CD4-positive, alpha-beta T cell treated with Interleukin-15 for 1 hour (primary cell): ENCODE measurements at regions not wholly inside any gene's neighbourhood (a gene's known extent, or its start where the extent isn't known, plus 50 kb on each side); places are given as distances from the start of the nearest gene placed in this dataset.
"Not testable (repeated sequence)": the region's sequence is repeated elsewhere in the genome, so short reads cannot be mapped to it uniquely, and the experiment has no call there.

Experiments used
- DNase-seq: peaks from one replicate; pipeline ENCODE4 v3.0.0-alpha.2; 2020

GRCh38 chr7:29619111-29619510 is 55.5 kb downstream of the PRR15 start:
- no peak for DNase-seq

DNA sequence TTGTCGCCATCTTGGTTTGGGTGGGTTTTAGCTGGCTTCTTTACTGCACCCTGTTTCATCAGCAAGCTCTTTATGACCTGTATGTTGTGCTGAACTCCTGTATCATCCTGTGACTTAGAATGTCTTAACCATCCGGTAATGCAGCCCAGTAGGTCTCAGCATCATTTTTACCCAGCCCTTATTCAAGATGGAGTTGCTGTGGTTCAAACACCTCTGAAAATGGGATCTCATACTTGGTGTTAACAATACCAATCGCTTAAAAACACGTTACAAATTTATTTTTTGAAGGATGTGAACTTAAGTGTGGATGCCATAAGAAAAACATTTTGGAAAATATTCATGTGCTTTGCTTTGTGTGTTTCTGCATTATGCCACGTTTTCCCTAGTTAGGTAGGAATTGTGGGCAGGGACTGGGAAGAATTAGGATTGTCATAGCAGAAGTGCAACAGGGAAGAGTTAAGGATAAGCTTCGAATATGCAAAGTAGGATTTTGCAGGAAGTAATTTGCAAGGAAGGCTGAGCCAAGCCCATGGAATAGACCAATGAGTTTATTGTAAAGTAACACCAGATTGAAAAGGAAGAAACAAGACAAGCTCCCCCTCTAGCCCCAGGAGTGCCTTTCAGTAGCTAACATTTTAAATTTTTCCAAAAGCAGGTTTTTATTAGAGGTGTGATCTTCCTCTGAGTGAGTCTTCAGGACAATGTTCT is 56.4 kb downstream of the PRR15 start:
- no peak for DNase-seq

DNA sequence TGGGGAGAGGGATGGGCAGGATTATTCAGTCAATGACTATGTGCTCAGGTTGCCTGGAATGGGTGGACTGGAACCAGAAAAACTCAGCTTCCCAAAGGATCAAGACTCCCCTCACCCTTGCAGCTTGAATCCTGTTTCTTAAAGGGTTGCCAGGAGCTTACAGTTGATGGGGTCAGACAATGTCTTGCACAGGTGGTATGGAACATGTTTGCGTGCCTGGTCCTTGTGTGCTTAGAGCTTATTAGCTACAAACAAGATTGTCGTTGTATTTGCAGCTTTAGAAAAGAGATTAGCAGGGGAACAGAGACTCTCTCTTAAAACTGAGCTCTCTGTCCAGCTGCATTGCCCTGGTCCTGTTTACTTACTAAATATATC is 56.9 kb downstream of the PRR15 start:
- no peak for DNase-seq

- no peak for DNase-seq
Observed at GRCh38 chr7:29622335-29623265, 59.0 kb downstream of the PRR15 start.

- no peak for DNase-seq
Observed at GRCh38 chr7:29623973-29624372, 60.3 kb downstream of the PRR15 start.

- no peak for DNase-seq
Observed at GRCh38 chr7:29626730-29627129, 63.1 kb downstream of the PRR15 start.

GRCh38 chr7:29627631-29628030 is 64.0 kb downstream of the PRR15 start:
- DNase-seq, result no peak

GRCh38 chr7:29629507-29629906 is 65.9 kb downstream of the PRR15 start:
- no peak for DNase-seq

- DNase-seq, result not testable (repeated sequence)
Observed at GRCh38 chr7:29635067-29636008, 71.7 kb downstream of the PRR15 start.

- no peak for DNase-seq
Observed at GRCh38 chr7:29636009-29636351, 72.3 kb downstream of the PRR15 start.

DNA sequence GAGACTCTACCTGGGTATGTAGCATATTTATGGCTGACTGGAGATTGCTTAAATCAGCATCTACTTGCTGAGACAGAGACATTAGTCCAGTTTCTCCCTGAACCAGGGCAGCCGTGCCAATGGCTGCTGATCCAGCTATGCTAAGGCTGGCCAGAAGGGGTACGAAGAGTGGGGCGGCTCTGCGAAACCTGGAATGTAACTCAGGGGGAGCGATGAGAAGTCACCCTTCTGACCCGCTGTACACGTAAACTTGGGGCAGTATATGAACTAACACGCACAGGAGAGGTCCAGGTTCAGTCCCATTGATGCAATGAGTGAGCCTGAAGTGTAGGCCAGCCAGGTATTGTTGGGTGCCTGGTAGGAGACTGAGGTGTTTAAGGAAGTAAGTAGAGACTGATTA is 73.7 kb downstream of the PRR15 start:
- no peak for DNase-seq

DNA sequence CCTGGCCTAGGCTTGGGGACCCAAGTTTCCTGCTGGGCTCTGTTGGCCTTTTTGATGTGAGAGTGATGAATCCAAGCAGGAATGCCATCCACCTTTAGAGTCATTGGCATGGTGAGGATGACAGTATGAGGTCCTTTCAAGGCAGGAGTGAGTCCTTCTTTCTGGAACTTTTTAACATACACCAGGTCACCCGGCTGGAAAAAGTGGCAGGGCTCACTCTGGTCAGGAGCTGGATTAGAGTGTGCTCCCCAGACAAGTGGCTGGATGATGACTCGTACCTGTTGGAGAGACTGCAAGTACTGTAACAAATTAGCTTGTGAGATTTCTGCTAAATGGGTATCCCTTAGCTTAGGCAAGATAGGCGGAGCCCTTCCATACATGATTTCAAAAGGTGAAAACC is 75.2 kb downstream of the PRR15 start:
- DNase-seq, result not testable (repeated sequence)

- no peak for DNase-seq
Observed at GRCh38 chr7:29639386-29639785, 75.8 kb downstream of the PRR15 start.

GRCh38 chr7:29639886-29640595 is 76.4 kb downstream of the PRR15 start:
- DNase-seq, result no peak

DNA sequence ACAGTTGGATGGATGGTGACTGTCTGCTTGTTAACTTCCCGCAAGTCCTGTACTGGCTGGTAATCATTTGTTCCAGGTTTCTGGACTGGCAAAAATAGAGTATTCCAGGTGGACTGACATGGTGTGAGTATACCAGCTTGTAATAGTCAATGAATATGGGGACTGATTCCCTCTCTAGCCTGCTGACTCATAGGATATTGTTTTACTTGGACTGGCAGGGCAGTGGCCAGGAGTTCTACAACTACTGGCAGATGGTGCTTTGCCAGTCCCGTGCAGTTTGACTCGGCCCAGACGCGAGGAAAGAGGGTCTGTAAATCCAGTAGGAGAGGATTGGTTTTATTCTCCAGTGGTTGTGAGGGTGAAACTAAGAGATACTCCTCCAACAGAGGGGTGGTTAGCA is 78.0 kb downstream of the PRR15 start:
- no peak for DNase-seq

GRCh38 chr7:29642494-29643155 is 79.0 kb downstream of the PRR15 start:
- no peak for DNase-seq

GRCh38 chr7:29646116-29646515 is 82.5 kb downstream of the PRR15 start:
- not testable (repeated sequence) for DNase-seq

GRCh38 chr7:29647020-29647654 is 83.5 kb downstream of the PRR15 start:
- DNase-seq, result no peak

GRCh38 chr7:29647691-29648210 is 84.1 kb downstream of the PRR15 start:
- DNase-seq, result not testable (repeated sequence)

DNA sequence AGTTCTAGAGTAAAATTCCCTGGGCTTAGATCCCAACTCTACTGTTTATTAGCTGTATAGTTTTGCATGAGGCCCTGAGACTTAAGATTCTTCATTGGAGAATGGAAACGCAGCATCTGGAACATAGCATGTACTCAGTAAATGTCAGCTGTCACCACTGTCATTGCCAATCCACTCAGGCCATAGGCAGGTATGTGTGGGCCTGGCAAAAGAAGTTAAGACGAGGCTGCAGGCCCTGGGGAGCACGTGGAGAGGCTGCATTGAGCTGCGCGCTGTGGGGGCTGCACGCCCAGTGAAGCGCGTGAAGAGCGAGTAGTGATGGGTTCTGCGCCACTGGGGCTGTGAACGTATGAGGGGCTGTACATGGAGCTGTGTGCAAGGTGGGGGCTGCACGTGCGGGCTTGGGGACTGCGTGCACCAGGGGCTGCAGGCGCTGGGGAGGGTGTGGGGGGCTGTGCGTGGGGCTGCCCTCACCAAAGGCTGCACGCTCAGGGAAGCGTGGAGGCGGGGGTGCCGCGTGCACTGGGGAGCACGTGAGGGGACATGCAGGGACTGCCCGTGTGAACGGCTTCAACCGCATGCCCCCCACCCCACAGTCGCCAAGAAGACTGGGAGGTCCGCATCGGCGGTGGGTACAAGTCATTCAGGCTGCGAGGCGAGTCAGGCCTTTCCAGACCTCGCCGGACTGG is 85.5 kb downstream of the PRR15 start:
- DNase-seq, result no peak

GRCh38 chr7:29649876-29650275 is 86.2 kb downstream of the PRR15 start:
- DNase-seq, result no peak
